GM12878 (cell line): ENCODE measurements at regions not wholly inside any gene's neighbourhood (a gene's known extent, or its start where the extent isn't known, plus 50 kb on each side); places are given as distances from the start of the nearest gene placed in this dataset.

ENCODE experiments used
- ATAC-seq: fragments of 200-7000 bp; cut with Tn5 transposase; 3 replicates; pipeline ENCODE4 v1.9.1; 2020; ENCODE audit warnings: mild to moderate bottlenecking, moderate library complexity
- BruUV-seq: library from RNA; stranded (reverse); fragments of 400-500 nt; replicated peaks from 2 replicates; lab custom pipeline; 2021; lab: Mats Ljungman, UMichigan
- CTCF ChIA-PET: fragments of 300-600 bp; sonication (Branson Sonifier 250); formaldehyde crosslinking; extraction: SDS; loops from one replicate; lab custom pipeline; 2021; ENCODE audit warnings: inconsistent platforms; lab: Yijun Ruan, JAX
- POLR2A ChIA-PET: fragments of 350-600 bp; formaldehyde crosslinking; extraction: SDS; loops from one replicate; lab custom pipeline; 2021; ENCODE audit warnings: inconsistent platforms; lab: Charles Lee
- RAD21 ChIA-PET: fragments of 300-600 bp; sonication (Branson Sonifier 250); formaldehyde crosslinking; loops from one replicate; lab custom pipeline; 2023; ENCODE audit warnings: antibody characterized with exemption; ENCODE audit not compliant: unreplicated experiment; lab: Charles Lee
- SMC1A ChIA-PET: fragments of 300-600 bp; sonication (Branson Sonifier 250); formaldehyde crosslinking; loops from one replicate; lab custom pipeline; 2023; ENCODE audit not compliant: unreplicated experiment, uncharacterized antibody; lab: Charles Lee
- DNase-seq: peaks from one replicate; pipeline ENCODE4 v3.0.0-alpha.2; 2011; ENCODE audit warnings: low read depth, low spot score
- FAIRE-seq: peaks from 3 replicates; lab custom pipeline; 2011; peaks lifted over from hg19 to GRCh38; lab: Jason Lieb, UNC
- H2AFZ ChIP-seq: 2 replicates; pipeline ENCODE4 v1.6.0; 2011; ENCODE audit warnings: low read depth, low read length, control low read depth; ENCODE audit not compliant: control insufficient read depth
- H3K27ac ChIP-seq: 2 replicates; pipeline ENCODE4 v1.5.1; 2011; ENCODE audit warnings: control low read depth; ENCODE audit not compliant: control insufficient read depth, insufficient read depth
- H3K27me3 ChIP-seq, 2 experiments: replicated peaks in 1 of 2; 2 replicates each; pipeline versions ENCODE4 v1.6.0 to v1.6.1; 2011; ENCODE audit warnings: low read length in 1 of 2; ENCODE audit not compliant: control insufficient read depth in 2 of 2, insufficient read depth in 2 of 2
- H3K36me3 ChIP-seq, 2 experiments: 2 replicates each; pipeline ENCODE4 v1.5.1; 2011; ENCODE audit warnings: low read length in 1 of 2; ENCODE audit not compliant: control insufficient read depth in 2 of 2, insufficient read depth in 2 of 2
- H3K4me1 ChIP-seq: 2 replicates; pipeline ENCODE4 v1.6.1; 2011; ENCODE audit warnings: mild to moderate bottlenecking, low read length, moderate library complexity, mixed read lengths; ENCODE audit not compliant: control insufficient read depth, insufficient read depth
- H3K4me2 ChIP-seq: 2 replicates; pipeline ENCODE4 v1.6.0; 2011; ENCODE audit warnings: control low read depth; ENCODE audit not compliant: control insufficient read depth, insufficient read depth
- H3K4me3 ChIP-seq: fragments of 200-600 bp; sonication (generic); 2 replicates; pipeline ENCODE4 v1.5.1; 2016
- H3K79me2 ChIP-seq: 2 replicates; pipeline ENCODE4 v1.6.0; 2011; ENCODE audit warnings: low read length; ENCODE audit not compliant: control insufficient read depth, insufficient read depth
- H3K9ac ChIP-seq: 2 replicates; pipeline ENCODE4 v1.8.0; 2011; ENCODE audit warnings: low read length, control low read depth, mixed read lengths; ENCODE audit not compliant: control insufficient read depth, insufficient read depth
- H3K9me3 ChIP-seq: replicated peaks from 3 replicates; pipeline ENCODE4 v1.5.1; 2011; ENCODE audit warnings: mild to moderate bottlenecking, low read length; ENCODE audit not compliant: control insufficient read depth, insufficient read depth
- H4K20me1 ChIP-seq: 2 replicates; pipeline ENCODE4 v1.6.0; 2011; ENCODE audit not compliant: control insufficient read depth, insufficient read depth
- CBFB ChIP-seq: IDR thresholded peaks from 2 replicates; pipeline ENCODE4 v1.6.1; 2016; ENCODE audit warnings: antibody characterized with exemption, low read depth
- CUX1 ChIP-seq: IDR thresholded peaks from 2 replicates; pipeline ENCODE4 v1.6.1; 2012; ENCODE audit warnings: improper control_type of control experiment, low read depth, low read length; ENCODE audit not compliant: insufficient replicate concordance
- GATAD2B ChIP-seq: fragments of 450-650 bp; conservative IDR thresholded peaks from 2 replicates; pipeline ENCODE4 v1.6.1; 2017; ENCODE audit warnings: low read depth, mild to moderate bottlenecking, moderate library complexity
- IRF4 ChIP-seq: IDR thresholded peaks from 2 replicates; pipeline ENCODE4 v1.6.1; 2011; ENCODE audit warnings: low read depth, low read length
- MTA2 ChIP-seq: fragments of 450-650 bp; IDR thresholded peaks from 2 replicates; pipeline ENCODE4 v1.6.1; 2016; ENCODE audit warnings: low read depth, mild to moderate bottlenecking, moderate library complexity
- NFYA ChIP-seq: IDR thresholded peaks from 2 replicates; pipeline ENCODE4 v1.6.1; 2011; ENCODE audit warnings: low read depth, mild to moderate bottlenecking, low read length, improper control_type of control experiment, borderline replicate concordance
- RB1 ChIP-seq: fragments of 450-650 bp; formaldehyde crosslinking; IDR thresholded peaks from 2 replicates; pipeline ENCODE4 v1.6.1; 2017; ENCODE audit warnings: mild to moderate bottlenecking, borderline replicate concordance
- REST ChIP-seq: IDR thresholded peaks from 2 replicates; pipeline ENCODE4 v1.6.1; 2012; ENCODE audit warnings: mild to moderate bottlenecking, low read depth, low read length
- TCF3 ChIP-seq: IDR thresholded peaks from 2 replicates; pipeline ENCODE4 v1.6.1; 2012; ENCODE audit warnings: low read depth, mild to moderate bottlenecking, low read length, borderline replicate concordance; ENCODE audit not compliant: insufficient read depth
- ZNF622 ChIP-seq: fragments of 450-650 bp; IDR thresholded peaks from 2 replicates; pipeline ENCODE4 v1.6.1; 2017; ENCODE audit warnings: mild to moderate bottlenecking, inconsistent platforms
- WGBS: methylation state at CpG from one replicate; pipeline ENCODE4 v1.1.6; 2016; ENCODE audit warnings: low lambda C conversion rate; ENCODE audit not compliant: insufficient replicate concordance, insufficient coverage; ENCODE audit errors: missing lambda C conversion rate; 5-methylcytosine and 5-hydroxymethylcytosine counted together
- in situ Hi-C: fragments of 300-500 bp; cut with MboI; formaldehyde crosslinking; loops from 9 replicates; pipeline ENCODE4 v1.14.3; 2018; ENCODE audit warnings: mixed read lengths
- intact Hi-C: fragments of 100-400 bp; cut with micrococcal nuclease; formaldehyde crosslinking; loops from one replicate; pipeline ENCODE4 v1.14.2; 2022; ENCODE audit not compliant: unreplicated experiment
- TF ChIP-seq, protein P1 (sequence below): fragments of 450-650 bp; IDR thresholded peaks from 2 replicates; pipeline ENCODE4 v1.6.1; 2018; ENCODE audit warnings: borderline replicate concordance, mild to moderate bottlenecking; ENCODE audit not compliant: partially characterized antibody

- Histone ChIP-seq H3K36me3 (no peaks in the 10 kb centered on the region), H3K9me3 (no peaks in the 10 kb centered on the region; the same call in 2 of the 3 replicates), H3K27me3 (no peaks in the 10 kb centered on the region; a peak in 1 of 4 replicates), H4K20me1 (no peaks in the 10 kb centered on the region), H3K9ac (no peak overlapping the region), H3K4me3 (no peak overlapping the region), H3K4me2 (no peak overlapping the region), H3K79me2 (no peaks in the 10 kb centered on the region), H2AFZ (no peak overlapping the region), H3K27ac (no peak overlapping the region), H3K4me1 (no peaks in the 10 kb centered on the region)
- ChIA-PET RAD21 (no interaction called here), POLR2A (no interaction called here), SMC1A (no interaction called here), CTCF (interaction anchor here (1.3 kb wide), 1 partner anchor 8 kb away, joined by 3 read pairs; no protein-coding TSS in a partner anchor)
- ATAC-seq: no peak
- in situ Hi-C loops: no loop called here
- WGBS: 11% methylated on average over 18 of the region's 18 CpGs
- no peak for FAIRE-seq
- no peak for DNase-seq
- BruUV-seq: no TSS peak
- intact Hi-C loops: no loop called here
- TF ChIP-seq RB1 (no peak), ZNF622 (no peak), CBFB (no peak), GATAD2B (no peak), NFYA (no peak), CUX1 (no peak), REST (no peak), IRF4 (no peak), TCF3 (no peak), MTA2 (no peak)
- TF ChIP-seq, protein P1, sequence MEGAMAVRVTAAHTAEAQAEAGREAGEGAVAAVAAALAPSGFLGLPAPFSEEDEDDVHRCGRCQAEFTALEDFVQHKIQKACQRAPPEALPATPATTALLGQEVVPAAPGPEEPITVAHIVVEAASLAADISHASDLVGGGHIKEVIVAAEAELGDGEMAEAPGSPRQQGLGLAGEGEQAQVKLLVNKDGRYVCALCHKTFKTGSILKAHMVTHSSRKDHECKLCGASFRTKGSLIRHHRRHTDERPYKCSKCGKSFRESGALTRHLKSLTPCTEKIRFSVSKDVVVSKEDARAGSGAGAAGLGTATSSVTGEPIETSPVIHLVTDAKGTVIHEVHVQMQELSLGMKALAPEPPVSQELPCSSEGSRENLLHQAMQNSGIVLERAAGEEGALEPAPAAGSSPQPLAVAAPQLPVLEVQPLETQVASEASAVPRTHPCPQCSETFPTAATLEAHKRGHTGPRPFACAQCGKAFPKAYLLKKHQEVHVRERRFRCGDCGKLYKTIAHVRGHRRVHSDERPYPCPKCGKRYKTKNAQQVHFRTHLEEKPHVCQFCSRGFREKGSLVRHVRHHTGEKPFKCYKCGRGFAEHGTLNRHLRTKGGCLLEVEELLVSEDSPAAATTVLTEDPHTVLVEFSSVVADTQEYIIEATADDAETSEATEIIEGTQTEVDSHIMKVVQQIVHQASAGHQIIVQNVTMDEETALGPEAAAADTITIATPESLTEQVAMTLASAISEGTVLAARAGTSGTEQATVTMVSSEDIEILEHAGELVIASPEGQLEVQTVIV: no peak
Observed at GRCh38 chr9:135402048-135402738, 77.4 kb upstream of the PPP1R26 start.
